GM23338 (cell line): ENCODE measurements at regions not wholly inside any gene's neighbourhood (a gene's known extent, or its start where the extent isn't known, plus 50 kb on each side); places are given as distances from the start of the nearest gene placed in this dataset.

ENCODE experiments used
- ATAC-seq: fragments of 200-7000 bp; cut with Tn5 transposase; 3 replicates; pipeline ENCODE4 v1.9.1; 2020
- DNase-seq: peaks from one replicate; pipeline ENCODE4 v3.0.0-alpha.2; 2015; ENCODE audit warnings: low spot score
- H2AFZ ChIP-seq: fragments of 200-600 bp; sonication (generic); 2 replicates; pipeline ENCODE4 v1.8.0; 2016; ENCODE audit warnings: antibody characterized with exemption, mild to moderate bottlenecking, moderate library complexity
- H3F3A ChIP-seq: fragments of 200-600 bp; sonication (generic); replicated peaks from 2 replicates; pipeline ENCODE4 v1.8.0; 2017; ENCODE audit warnings: antibody characterized with exemption, mixed run types, low read depth
- H3K27ac ChIP-seq: fragments of 200-600 bp; sonication (generic); 2 replicates; pipeline ENCODE4 v1.6.1; 2016; ENCODE audit warnings: low read depth
- H3K27me3 ChIP-seq: fragments of 200-600 bp; sonication (generic); 2 replicates; pipeline ENCODE4 v1.8.0; 2016; ENCODE audit warnings: mild to moderate bottlenecking, mixed run types, moderate library complexity; ENCODE audit not compliant: insufficient read depth
- H3K36me3 ChIP-seq: fragments of 200-600 bp; sonication (generic); 2 replicates; pipeline ENCODE4 v1.8.0; 2016; ENCODE audit warnings: mild to moderate bottlenecking; ENCODE audit not compliant: insufficient read depth
- H3K4me1 ChIP-seq: fragments of 200-600 bp; sonication (generic); 2 replicates; pipeline ENCODE4 v1.8.0; 2016; ENCODE audit warnings: mild to moderate bottlenecking, moderate library complexity; ENCODE audit not compliant: insufficient read depth
- H3K4me2 ChIP-seq: fragments of 200-600 bp; sonication (generic); 2 replicates; pipeline ENCODE4 v1.7.1; 2017; ENCODE audit warnings: mixed run types
- H3K4me3 ChIP-seq: fragments of 200-600 bp; sonication (generic); 2 replicates; pipeline ENCODE4 v1.6.1; 2016; ENCODE audit warnings: mixed run types
- H3K79me2 ChIP-seq: fragments of 200-600 bp; sonication (generic); replicated peaks from 2 replicates; pipeline ENCODE4 v1.8.0; 2017; ENCODE audit warnings: mild to moderate bottlenecking; ENCODE audit not compliant: insufficient read depth
- H3K9me2 ChIP-seq: fragments of 200-600 bp; sonication (generic); 2 replicates; pipeline ENCODE4 v1.8.0; 2017; ENCODE audit not compliant: insufficient read depth
- H4K20me1 ChIP-seq: fragments of 200-600 bp; sonication (generic); replicated peaks from 2 replicates; pipeline ENCODE4 v1.8.0; 2017; ENCODE audit warnings: mild to moderate bottlenecking; ENCODE audit not compliant: insufficient read depth
- H3K27ac Mint-ChIP-seq: 2 replicates; pipeline ENCODE4 v1.8.0; 2020; ENCODE audit warnings: inconsistent platforms, mild to moderate bottlenecking, moderate library complexity, mixed read lengths
- H3K27me3 Mint-ChIP-seq: 3 replicates; pipeline ENCODE4 v1.8.0; 2022; ENCODE audit warnings: low read depth, mild to moderate bottlenecking, moderate library complexity, mixed read lengths, inconsistent platforms; ENCODE audit not compliant: insufficient read depth, poor library complexity
- H3K36me3 Mint-ChIP-seq: 3 replicates; pipeline ENCODE4 v1.8.0; 2021; ENCODE audit warnings: low read depth, mild to moderate bottlenecking, inconsistent platforms, moderate library complexity, mixed read lengths
- H3K4me1 Mint-ChIP-seq: 3 replicates; pipeline ENCODE4 v1.8.0; 2020; ENCODE audit warnings: mild to moderate bottlenecking, inconsistent platforms, mixed read lengths
- H3K4me3 Mint-ChIP-seq: 3 replicates; pipeline ENCODE4 v1.8.0; 2021; ENCODE audit warnings: moderate library complexity, mild to moderate bottlenecking, inconsistent platforms, mixed read lengths
- H3K9me3 Mint-ChIP-seq: 3 replicates; pipeline ENCODE4 v1.8.0; 2020; ENCODE audit warnings: moderate library complexity, mild to moderate bottlenecking, inconsistent platforms, mixed read lengths
- CTCF ChIP-seq, 2 experiments: fragments of 200-600 bp in 1 of 2; sonication (generic) in 1 of 2; conservative IDR thresholded peaks; 2 replicates each; pipeline versions ENCODE4 v1.5.1 to v1.6.1; 2016 to 2017; ENCODE audit warnings: antibody characterized with exemption in 2 of 2, low read depth in 2 of 2, mild to moderate bottlenecking in 2 of 2, moderate library complexity in 1 of 2
- EZH2phosphoT487 ChIP-seq: fragments of 200-600 bp; sonication (generic); IDR thresholded peaks from one replicate; pipeline ENCODE4 v1.8.1; 2018; ENCODE audit warnings: antibody characterized with exemption; ENCODE audit not compliant: unreplicated experiment
- JUNB ChIP-seq: IDR thresholded peaks from one replicate; pipeline ENCODE4 v1.6.1; 2016; ENCODE audit warnings: antibody characterized with exemption; ENCODE audit not compliant: unreplicated experiment
- NANOG ChIP-seq: IDR thresholded peaks from 2 replicates; pipeline ENCODE4 v1.6.1; 2016; ENCODE audit warnings: antibody characterized with exemption, borderline replicate concordance
- POLR2AphosphoS5 ChIP-seq: IDR thresholded peaks from 2 replicates; pipeline ENCODE4 v1.6.1; 2016; ENCODE audit warnings: antibody characterized with exemption, low read depth
- STAT1 ChIP-seq: IDR thresholded peaks from one replicate; pipeline ENCODE4 v1.6.1; 2016; ENCODE audit warnings: antibody characterized with exemption; ENCODE audit not compliant: unreplicated experiment
- ZNF331 ChIP-seq: fragments of 250-450 bp; sonication (Bioruptor Pico); IDR thresholded peaks from 2 replicates; pipeline ENCODE4 v1.5.0; 2020; ENCODE audit warnings: low read depth, mild to moderate bottlenecking, moderate library complexity
- ZNF462 ChIP-seq: fragments of 250-450 bp; sonication (Bioruptor Pico); IDR thresholded peaks from 2 replicates; pipeline ENCODE4 v1.5.0; 2020; ENCODE audit warnings: mild to moderate bottlenecking, moderate library complexity

- no peaks in the 10 kb centered on the region for H3K27me3 ChIP-seq
- no peak overlapping the region for H3K27ac ChIP-seq
- no peak overlapping the region for H3K27ac Mint-ChIP-seq
- no peaks in the 10 kb centered on the region for H3K36me3 Mint-ChIP-seq
- no peaks in the 10 kb centered on the region for H3K27me3 Mint-ChIP-seq
- H3K4me2 ChIP-seq, result no peak overlapping the region
- ATAC-seq (no peak), DNase-seq (no peak)
- no peaks in the 10 kb centered on the region for H3F3A ChIP-seq
- no peaks in the 10 kb centered on the region for H3K4me1 ChIP-seq
- 0 out of 3 replicates have a peak, but pooled peaks cover 2% of the 10 kb centered on the region for H3K4me1 Mint-ChIP-seq
- TF ChIP-seq STAT1 (no peak), JUNB (no peak), EZH2phosphoT487 (no peak), POLR2AphosphoS5 (no peak), ZNF331 (CRISPR knock-in tag) (no peak), ZNF462 (no peak), NANOG (no peak), CTCF (conservative IDR thresholded peaks at IDR 0.05; ENCODE audit: low read depth in 2 of 2) (no peak)
- no peaks in the 10 kb centered on the region for H3K9me2 ChIP-seq
- H3K9me3 Mint-ChIP-seq, result no peaks in the 10 kb centered on the region; the same call in 2 of the 3 replicates
- H4K20me1 ChIP-seq, result no peaks in the 10 kb centered on the region
- no peak overlapping the region; the same call in 1 of the 2 replicates for H2AFZ ChIP-seq
- no peaks in the 10 kb centered on the region for H3K79me2 ChIP-seq
- H3K36me3 ChIP-seq, result no peaks in the 10 kb centered on the region
- H3K4me3 Mint-ChIP-seq, result no peak overlapping the region
- no peak overlapping the region for H3K4me3 ChIP-seq
Observed at GRCh38 chr12:91490667-91491311, 308.2 kb upstream of the DCN start.
